Epithelial cell of esophagus (primary cell): ENCODE measurements at regions not wholly inside any gene's neighbourhood (a gene's known extent, or its start where the extent isn't known, plus 50 kb on each side); places are given as distances from the start of the nearest gene placed in this dataset.

Experiments used
- DNase-seq: peaks from one replicate; pipeline ENCODE4 v3.0.0; 2010; ENCODE audit warnings: low read depth
- H3K4me3 ChIP-seq: 2 replicates; pipeline ENCODE4 v1.5.1; 2011; ENCODE audit warnings: mild to moderate bottlenecking, low read length, control low read depth
- TF ChIP-seq, protein P1 (sequence below): IDR thresholded peaks from 2 replicates; pipeline ENCODE4 v1.5.1; 2011; ENCODE audit warnings: low read depth, mild to moderate bottlenecking, low read length, control low read depth, inconsistent platforms; ENCODE audit not compliant: insufficient read depth; ENCODE audit errors: missing control alignments

DNA sequence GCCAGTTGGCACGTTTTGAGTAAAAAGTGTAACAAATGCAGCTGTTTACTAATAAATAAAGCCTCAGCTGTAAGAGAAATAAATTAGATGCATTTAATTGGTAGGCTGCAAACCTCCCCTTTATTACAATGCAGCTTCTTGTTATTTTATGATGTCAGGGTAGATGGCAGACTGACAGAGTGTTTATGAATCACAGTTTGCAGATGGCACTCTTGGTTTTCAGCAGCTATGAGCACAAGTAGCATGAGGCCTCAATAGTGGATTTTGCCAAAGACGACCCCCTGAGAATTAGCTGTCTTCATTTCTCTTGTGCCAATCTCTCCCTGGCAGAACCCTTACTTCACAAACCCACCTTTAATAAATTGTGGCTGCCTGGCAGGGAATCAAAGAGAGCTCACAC is 161.2 kb upstream of the C1orf87 start:
- no peak overlapping the region for H3K4me3 ChIP-seq
- TF ChIP-seq, protein P1, sequence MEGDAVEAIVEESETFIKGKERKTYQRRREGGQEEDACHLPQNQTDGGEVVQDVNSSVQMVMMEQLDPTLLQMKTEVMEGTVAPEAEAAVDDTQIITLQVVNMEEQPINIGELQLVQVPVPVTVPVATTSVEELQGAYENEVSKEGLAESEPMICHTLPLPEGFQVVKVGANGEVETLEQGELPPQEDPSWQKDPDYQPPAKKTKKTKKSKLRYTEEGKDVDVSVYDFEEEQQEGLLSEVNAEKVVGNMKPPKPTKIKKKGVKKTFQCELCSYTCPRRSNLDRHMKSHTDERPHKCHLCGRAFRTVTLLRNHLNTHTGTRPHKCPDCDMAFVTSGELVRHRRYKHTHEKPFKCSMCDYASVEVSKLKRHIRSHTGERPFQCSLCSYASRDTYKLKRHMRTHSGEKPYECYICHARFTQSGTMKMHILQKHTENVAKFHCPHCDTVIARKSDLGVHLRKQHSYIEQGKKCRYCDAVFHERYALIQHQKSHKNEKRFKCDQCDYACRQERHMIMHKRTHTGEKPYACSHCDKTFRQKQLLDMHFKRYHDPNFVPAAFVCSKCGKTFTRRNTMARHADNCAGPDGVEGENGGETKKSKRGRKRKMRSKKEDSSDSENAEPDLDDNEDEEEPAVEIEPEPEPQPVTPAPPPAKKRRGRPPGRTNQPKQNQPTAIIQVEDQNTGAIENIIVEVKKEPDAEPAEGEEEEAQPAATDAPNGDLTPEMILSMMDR, result no peak
- DNase-seq, result no peak

DNA sequence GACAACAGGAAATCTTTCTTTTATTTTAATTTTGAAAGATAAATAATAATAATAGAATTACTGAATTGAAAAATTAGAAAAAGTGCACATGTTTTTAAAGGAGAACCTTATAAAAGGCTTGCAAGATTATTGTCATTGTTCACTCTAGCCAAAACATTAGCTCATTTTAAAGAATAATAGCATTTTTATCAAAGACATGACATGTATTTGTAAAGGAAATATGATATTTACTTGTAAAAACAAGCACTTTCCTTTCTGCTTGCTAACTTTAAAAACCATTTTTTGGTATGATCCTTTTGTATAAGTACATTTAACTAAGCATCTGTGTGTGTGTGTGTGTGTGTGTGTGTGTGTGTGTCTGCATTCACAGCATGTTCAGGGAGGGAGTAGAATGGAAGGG is 156.3 kb upstream of the C1orf87 start:
- no peak overlapping the region for H3K4me3 ChIP-seq
- DNase-seq, result no peak
- TF ChIP-seq, protein P1, result no peak

DNA sequence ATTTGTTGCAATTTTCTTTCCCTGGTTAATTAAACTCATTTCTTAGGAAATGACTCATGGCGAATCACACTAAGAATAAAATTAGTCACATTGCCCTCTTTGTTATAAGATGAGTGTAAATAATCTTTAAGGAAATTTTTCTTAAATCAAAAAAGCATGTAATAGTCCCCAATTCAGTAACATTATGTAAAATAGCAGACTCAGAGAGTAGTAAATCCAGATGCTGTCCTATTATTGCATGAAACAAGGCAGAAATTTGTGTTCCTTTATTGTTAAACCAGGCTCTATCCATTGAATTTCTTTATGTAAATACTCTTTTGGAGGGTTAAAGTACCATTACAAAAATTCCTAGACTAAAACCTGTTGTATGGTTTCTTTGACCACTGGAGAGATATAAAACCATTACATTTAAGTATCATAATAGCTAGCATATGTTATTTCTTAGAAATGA is 154.5 kb upstream of the C1orf87 start:
- TF ChIP-seq, protein P1, result no peak
- DNase-seq, result peak; percentile 39
- H3K4me3 ChIP-seq, result no peak overlapping the region

DNA sequence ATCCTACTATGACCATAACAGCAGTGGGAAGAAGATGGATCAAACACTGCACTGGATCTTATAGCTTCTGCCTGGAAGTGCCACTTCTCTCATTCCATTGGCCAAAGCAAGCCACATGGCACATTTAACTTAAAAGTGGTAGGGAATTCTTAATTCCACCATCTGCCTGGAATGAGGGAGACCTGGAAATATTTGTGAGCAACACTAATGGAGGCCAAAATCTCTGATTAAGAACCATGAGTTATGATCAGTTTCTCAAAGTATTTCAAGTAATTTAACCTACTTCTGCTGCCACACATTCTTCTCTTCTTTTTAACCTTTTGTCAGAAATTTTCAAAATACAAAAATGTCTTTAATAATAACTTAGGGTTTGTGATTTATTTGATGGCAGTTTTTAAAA is 154.0 kb upstream of the C1orf87 start:
- TF ChIP-seq, protein P1, result no peak
- no peak overlapping the region for H3K4me3 ChIP-seq
- peak; percentile 2 for DNase-seq

DNA sequence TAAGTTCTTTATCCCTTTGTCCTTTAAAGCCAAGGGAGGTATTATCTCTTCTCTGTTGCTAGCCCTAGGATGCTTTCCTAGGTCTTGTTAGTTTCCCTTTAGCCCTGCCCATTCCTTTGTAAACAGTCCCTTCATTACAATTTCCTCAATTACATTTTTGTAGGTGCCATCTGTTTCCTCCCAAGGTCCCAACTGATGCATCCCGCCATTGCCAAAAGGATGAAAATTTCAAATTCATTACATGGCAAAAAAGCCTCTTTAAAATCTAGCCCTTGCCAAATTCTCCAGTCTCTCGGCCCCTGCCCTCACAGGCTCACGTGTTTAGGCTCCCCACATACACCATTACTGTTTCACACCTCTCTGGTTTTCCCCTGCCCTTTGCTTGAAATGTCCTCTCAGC is 151.9 kb upstream of the C1orf87 start:
- DNase-seq, result no peak
- no peak overlapping the region for H3K4me3 ChIP-seq
- TF ChIP-seq, protein P1, result no peak

DNA sequence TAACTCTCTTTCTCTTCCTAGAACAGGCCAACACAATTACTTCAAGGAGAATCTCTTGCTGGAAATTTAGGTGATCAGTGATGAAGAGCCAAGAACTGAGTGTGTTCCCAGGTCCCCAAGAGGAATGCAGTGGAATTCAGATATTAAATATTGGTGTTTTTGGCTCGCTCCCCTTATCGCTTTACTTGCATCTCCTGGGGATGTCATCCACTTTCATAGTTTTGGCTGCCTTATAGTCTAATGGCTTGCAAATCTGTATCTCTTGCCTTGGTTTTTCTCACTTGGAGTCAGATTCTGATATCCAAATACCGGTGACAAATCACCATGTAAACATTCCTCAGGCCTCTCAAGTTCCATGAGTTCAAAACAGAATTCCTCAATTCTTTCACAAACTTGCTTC is 151.0 kb upstream of the C1orf87 start:
- H3K4me3 ChIP-seq, result no peak overlapping the region
- no peak for DNase-seq
- TF ChIP-seq, protein P1, result no peak

DNA sequence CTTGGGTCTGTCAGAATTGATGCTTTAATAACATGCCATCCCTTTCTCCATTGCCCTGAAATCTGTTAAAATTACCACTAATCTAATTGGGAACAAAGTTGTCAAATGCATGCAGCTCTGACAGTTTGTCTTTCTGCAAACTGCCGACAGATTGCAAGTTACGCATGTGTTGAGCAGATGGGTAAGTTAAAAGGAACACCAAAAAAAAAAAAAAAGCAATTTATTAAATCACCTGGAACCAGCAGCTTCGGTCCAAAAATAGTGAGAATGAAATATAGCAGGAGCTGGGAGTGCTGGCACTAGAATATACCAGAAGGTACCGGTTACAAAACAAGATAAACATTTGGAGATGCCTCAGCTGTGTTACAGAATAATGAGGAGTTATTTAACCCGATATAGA is 149.6 kb upstream of the C1orf87 start:
- no peak overlapping the region for H3K4me3 ChIP-seq
- DNase-seq, result no peak
- TF ChIP-seq, protein P1, result no peak
